ENCODE measurements at regions not wholly inside any gene's neighbourhood (a gene's known extent, or its start where the extent isn't known, plus 50 kb on each side); places are given as distances from the start of the nearest gene placed in this dataset.
"Not testable (repeated sequence)": the region's sequence is repeated elsewhere in the genome, so short reads cannot be mapped to it uniquely, and the experiment has no call there.

GRCh38 chr7:25048444-25048834, 68.5 kb upstream of the OSBPL3 start:
- intact Hi-C loops (cut with micrococcal nuclease) = no loop called here
- CTCF ChIA-PET = no interaction called here
- no peak overlapping the region for H3K27ac ChIP-seq (ENCODE audit: insufficient read depth, low read depth, low read length)

DNA sequence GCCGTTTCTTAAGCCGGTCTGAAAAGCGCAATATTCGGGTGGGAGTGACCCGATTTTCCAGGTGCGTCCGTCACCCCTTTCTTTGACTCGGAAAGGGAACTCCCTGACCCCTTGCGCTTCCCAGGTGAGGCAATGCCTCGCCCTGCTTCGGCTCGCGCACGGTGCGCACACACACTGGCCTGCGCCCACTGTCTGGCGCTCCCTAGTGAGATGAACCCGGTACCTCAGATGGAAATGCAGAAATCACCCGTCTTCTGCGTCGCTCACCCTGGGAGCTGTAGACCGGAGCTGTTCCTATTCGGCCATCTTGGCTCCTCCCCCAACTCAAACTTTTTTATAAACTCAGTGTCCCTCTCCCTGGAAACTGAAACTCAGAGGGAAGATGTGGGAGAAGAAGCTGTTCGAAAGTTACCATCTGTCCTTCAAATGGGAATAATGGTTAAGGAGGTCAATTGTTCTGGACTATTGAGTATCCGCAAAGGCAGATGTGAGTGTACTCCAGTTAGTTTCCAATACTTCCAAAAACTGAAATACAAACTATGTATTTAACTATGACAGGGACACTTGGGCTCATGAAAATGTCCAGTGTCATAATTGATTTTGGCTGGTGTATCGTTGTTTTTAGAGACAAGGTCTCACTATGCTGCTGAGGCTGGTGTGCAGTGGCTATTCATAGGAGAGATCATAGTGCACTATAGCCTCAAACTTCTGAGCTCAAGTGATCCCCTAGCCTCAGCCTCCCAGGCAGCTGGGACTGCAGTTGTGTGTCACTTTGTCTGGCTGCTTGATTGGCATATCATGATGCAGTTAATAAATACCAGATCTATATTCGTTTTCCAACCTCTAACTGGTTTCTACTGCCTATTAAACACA, 67.8 kb upstream of the OSBPL3 start:
- POLR2A ChIA-PET; H2AFZ ChIP-seq (ENCODE audit: low read depth, low read length); H4K20me1 ChIP-seq (replicated peaks; ENCODE audit: control insufficient read depth, extremely low read depth, insufficient read depth, low read length); H3K4me3 ChIP-seq (replicated peaks in 1 of 3; ENCODE audit: insufficient read depth in 1 of 3, low read depth in 1 of 3, low read length in 3 of 3); H3K4me1 ChIP-seq (ENCODE audit: control insufficient read depth, extremely low read depth, insufficient read depth, low read length); H3K9ac ChIP-seq (replicated peaks; ENCODE audit: extremely low read depth, insufficient read depth, low read length); H3K79me2 ChIP-seq (ENCODE audit: control insufficient read depth, insufficient read depth, low read length); CTCF ChIA-PET; H3K27ac ChIP-seq (ENCODE audit: insufficient read depth, low read depth, low read length); H3K36me3 ChIP-seq (ENCODE audit: control insufficient read depth in 2 of 2, extremely low read depth in 1 of 2, insufficient read depth in 2 of 2, low read length in 2 of 2); intact Hi-C loops (cut with micrococcal nuclease); BruUV-seq (replicated peaks); H3K9me3 ChIP-seq (replicated peaks; ENCODE audit: control insufficient read depth, insufficient read depth, low read length); H3K27me3 ChIP-seq (ENCODE audit: control insufficient read depth in 2 of 2, insufficient read depth in 2 of 2, low read length in 2 of 2); H3K4me2 ChIP-seq (ENCODE audit: insufficient read depth, low read length); DNase-seq (ENCODE audit: low read depth, low spot score); dilution Hi-C loops (cut with MboI; ENCODE audit: extremely low pct_ligation_motif_present, low sequenced_read_pairs); H3K9me1 ChIP-seq (replicated peaks; ENCODE audit: control insufficient read depth, extremely low read depth, insufficient read depth, low read length); FAIRE-seq: not testable (repeated sequence)

More at GRCh38 chr7:25048444-25048834, 68.5 kb upstream of the OSBPL3 start:
- Histone ChIP-seq H3K4me1 (ENCODE audit: control insufficient read depth, extremely low read depth, insufficient read depth, low read length) (no peaks in the 10 kb centered on the region), H3K4me2 (ENCODE audit: insufficient read depth, low read length) (no peak overlapping the region), H3K9ac (replicated peaks; ENCODE audit: extremely low read depth, insufficient read depth, low read length) (no peak overlapping the region), H3K79me2 (ENCODE audit: control insufficient read depth, insufficient read depth, low read length) (no peaks in the 10 kb centered on the region), H3K4me3 (replicated peaks in 1 of 3; ENCODE audit: insufficient read depth in 1 of 3, low read depth in 1 of 3, low read length in 3 of 3) (no peak overlapping the region), H3K27me3 (ENCODE audit: control insufficient read depth in 2 of 2, insufficient read depth in 2 of 2, low read length in 2 of 2) (no peaks in the 10 kb centered on the region), H4K20me1 (replicated peaks; ENCODE audit: control insufficient read depth, extremely low read depth, insufficient read depth, low read length) (no peaks in the 10 kb centered on the region), H2AFZ (ENCODE audit: low read depth, low read length) (no peak overlapping the region), H3K9me1 (replicated peaks; ENCODE audit: control insufficient read depth, extremely low read depth, insufficient read depth, low read length) (no peaks in the 10 kb centered on the region), H3K36me3 (ENCODE audit: control insufficient read depth in 2 of 2, extremely low read depth in 1 of 2, insufficient read depth in 2 of 2, low read length in 2 of 2) (no peaks in the 10 kb centered on the region), H3K9me3 (replicated peaks; ENCODE audit: control insufficient read depth, insufficient read depth, low read length) (no peaks in the 10 kb centered on the region)
- TF ChIP-seq POLR2AphosphoS5 (IDR thresholded peaks at IDR 0.05; ENCODE audit: insufficient read depth, low read depth, low read length) (no peak), JUN (IDR thresholded peaks at IDR 0.05; ENCODE audit: borderline replicate concordance, insufficient read depth, insufficient read length, low read depth) (no peak), MAX (IDR thresholded peaks at IDR 0.05; ENCODE audit: insufficient read depth, insufficient read length) (no peak), POLR2A (IDR thresholded peaks at IDR 0.05; ENCODE audit: low read depth, low read length) (no peak), MYC (IDR thresholded peaks at IDR 0.05; ENCODE audit: low read depth, low read length) (no peak), GATA2 (IDR thresholded peaks at IDR 0.05; ENCODE audit: insufficient read depth, insufficient read length, low read depth, low read length) (no peak), EZH2 (IDR thresholded peaks at IDR 0.05; ENCODE audit: borderline replicate concordance, low read depth, low read length, severe bottlenecking) (no peak), FOS (IDR thresholded peaks at IDR 0.05; ENCODE audit: borderline replicate concordance, insufficient read depth, low read length) (no peak)
- TF ChIP-seq, protein P1, sequence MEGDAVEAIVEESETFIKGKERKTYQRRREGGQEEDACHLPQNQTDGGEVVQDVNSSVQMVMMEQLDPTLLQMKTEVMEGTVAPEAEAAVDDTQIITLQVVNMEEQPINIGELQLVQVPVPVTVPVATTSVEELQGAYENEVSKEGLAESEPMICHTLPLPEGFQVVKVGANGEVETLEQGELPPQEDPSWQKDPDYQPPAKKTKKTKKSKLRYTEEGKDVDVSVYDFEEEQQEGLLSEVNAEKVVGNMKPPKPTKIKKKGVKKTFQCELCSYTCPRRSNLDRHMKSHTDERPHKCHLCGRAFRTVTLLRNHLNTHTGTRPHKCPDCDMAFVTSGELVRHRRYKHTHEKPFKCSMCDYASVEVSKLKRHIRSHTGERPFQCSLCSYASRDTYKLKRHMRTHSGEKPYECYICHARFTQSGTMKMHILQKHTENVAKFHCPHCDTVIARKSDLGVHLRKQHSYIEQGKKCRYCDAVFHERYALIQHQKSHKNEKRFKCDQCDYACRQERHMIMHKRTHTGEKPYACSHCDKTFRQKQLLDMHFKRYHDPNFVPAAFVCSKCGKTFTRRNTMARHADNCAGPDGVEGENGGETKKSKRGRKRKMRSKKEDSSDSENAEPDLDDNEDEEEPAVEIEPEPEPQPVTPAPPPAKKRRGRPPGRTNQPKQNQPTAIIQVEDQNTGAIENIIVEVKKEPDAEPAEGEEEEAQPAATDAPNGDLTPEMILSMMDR (IDR thresholded peaks at IDR 0.05; ENCODE audit: extremely low read depth in 1 of 2, insufficient read depth in 1 of 2, low read depth in 1 of 2, low read length in 2 of 2) = no peak
- FAIRE-seq (no peak), DNase-seq (ENCODE audit: low read depth, low spot score) (no peak)
- no TSS peak for BruUV-seq (replicated peaks)
- dilution Hi-C loops (cut with MboI; ENCODE audit: extremely low pct_ligation_motif_present, low sequenced_read_pairs) = no loop called here
- POLR2A ChIA-PET = no interaction called here

All from endothelial cell of umbilical vein (primary cell).